IMR-90 (cell line): ENCODE measurements at regions not wholly inside any gene's neighbourhood (a gene's known extent, or its start where the extent isn't known, plus 50 kb on each side); places are given as distances from the start of the nearest gene placed in this dataset.
A peak's percentile ranks its signal among the peaks of the same experiment; 100 is the strongest.

Experiments used
- ATAC-seq: fragments of 200-7000 bp; cut with Tn5 transposase; 2 replicates; pipeline ENCODE4 v1.9.1; 2020; ENCODE audit warnings: low read depth, mild to moderate bottlenecking, moderate library complexity
- BruUV-seq: library from RNA; stranded (reverse); fragments of 400-500 nt; replicated peaks from 2 replicates; lab custom pipeline; 2021; lab: Mats Ljungman, UMichigan
- CTCF ChIA-PET: fragments of 300-600 bp; formaldehyde crosslinking; extraction: SDS; loops from one replicate; lab custom pipeline; 2021; ENCODE audit warnings: antibody characterized with exemption; lab: Yijun Ruan, JAX
- POLR2A ChIA-PET: fragments of 300-600 bp; sonication (Branson Sonifier 250); formaldehyde crosslinking; loops from one replicate; lab custom pipeline; 2022; ENCODE audit warnings: antibody characterized with exemption; ENCODE audit not compliant: unreplicated experiment; lab: Charles Lee
- DNase-seq: peaks from one replicate; pipeline ENCODE4 v3.0.0; 2013
- H2AFZ ChIP-seq: replicated peaks from 2 replicates; pipeline ENCODE3; 2013; ENCODE audit warnings: low read length, mild to moderate bottlenecking; ENCODE audit not compliant: poor library complexity
- H2AK5ac ChIP-seq: 2 replicates; pipeline ENCODE4 v1.6.1; 2013; ENCODE audit warnings: low read depth, low read length, inconsistent platforms
- H2AK9ac ChIP-seq: replicated peaks from 2 replicates; pipeline ENCODE3; 2013; ENCODE audit warnings: mild to moderate bottlenecking, low read depth, low read length, moderate library complexity; ENCODE audit not compliant: poor library complexity
- H2BK120ac ChIP-seq: 2 replicates; pipeline ENCODE4 v1.6.1; 2013; ENCODE audit warnings: low read depth, low read length, inconsistent platforms
- H2BK15ac ChIP-seq: 3 replicates; pipeline ENCODE4 v1.6.1; 2013; ENCODE audit warnings: low read depth, low read length, inconsistent platforms
- H2BK20ac ChIP-seq: 2 replicates; pipeline ENCODE4 v1.6.1; 2013; ENCODE audit warnings: low read depth, mild to moderate bottlenecking, inconsistent platforms, low read length, moderate library complexity
- H2BK5ac ChIP-seq: 2 replicates; pipeline ENCODE4 v1.6.1; 2013; ENCODE audit warnings: mild to moderate bottlenecking, low read depth, low read length, inconsistent platforms; ENCODE audit not compliant: poor library complexity, severe bottlenecking
- H3K14ac ChIP-seq: replicated peaks from 2 replicates; pipeline ENCODE4 v1.6.1; 2013; ENCODE audit warnings: low read depth, low read length, inconsistent platforms
- H3K18ac ChIP-seq: 2 replicates; pipeline ENCODE4 v1.6.1; 2013; ENCODE audit warnings: low read depth, low read length, control low read depth
- H3K23ac ChIP-seq: 2 replicates; pipeline ENCODE4 v1.6.1; 2013; ENCODE audit warnings: low read depth, low read length, inconsistent platforms
- H3K27ac ChIP-seq: 2 replicates; pipeline ENCODE4 v1.5.1; 2013; ENCODE audit warnings: mild to moderate bottlenecking, control low read depth, low read length; ENCODE audit not compliant: insufficient read depth
- H3K27me3 ChIP-seq: 2 replicates; pipeline ENCODE4 v1.6.1; 2013; ENCODE audit warnings: low read length; ENCODE audit not compliant: control insufficient read depth, insufficient read depth
- H3K36me3 ChIP-seq: 2 replicates; pipeline ENCODE4 v1.6.1; 2013; ENCODE audit warnings: low read length, mixed read lengths; ENCODE audit not compliant: control insufficient read depth, insufficient read depth
- H3K4ac ChIP-seq: 2 replicates; pipeline ENCODE4 v1.6.1; 2013; ENCODE audit warnings: low read depth, low read length, inconsistent platforms
- H3K4me1 ChIP-seq: 2 replicates; pipeline ENCODE4 v1.6.1; 2013; ENCODE audit warnings: low read length, mixed read lengths; ENCODE audit not compliant: control insufficient read depth, insufficient read depth
- H3K4me2 ChIP-seq: 2 replicates; pipeline ENCODE4 v1.6.1; 2013; ENCODE audit warnings: low read depth, mild to moderate bottlenecking, control low read depth, low read length, moderate library complexity
- H3K4me3 ChIP-seq: 2 replicates; pipeline ENCODE4 v1.5.1; 2013; ENCODE audit warnings: low read depth, mild to moderate bottlenecking, control low read depth, low read length, moderate library complexity; ENCODE audit not compliant: insufficient read depth
- H3K56ac ChIP-seq: 2 replicates; pipeline ENCODE4 v1.6.1; 2013; ENCODE audit warnings: low read length, inconsistent platforms; ENCODE audit not compliant: insufficient read depth; ENCODE audit errors: extremely low read depth
- H3K79me1 ChIP-seq, 2 experiments: 2 replicates each; pipeline ENCODE4 v1.6.1; 2013; ENCODE audit warnings: low read length in 2 of 2, inconsistent platforms in 1 of 2, low read depth in 1 of 2
- H3K9ac ChIP-seq: 2 replicates; pipeline ENCODE4 v1.6.1; 2013; ENCODE audit warnings: low read depth, low read length, control low read depth
- H3K9me1 ChIP-seq: 2 replicates; pipeline ENCODE4 v1.6.1; 2013; ENCODE audit warnings: low read length, inconsistent platforms; ENCODE audit not compliant: insufficient read depth
- H3K9me3 ChIP-seq: 2 replicates; pipeline ENCODE4 v1.6.1; 2013; ENCODE audit warnings: low read length; ENCODE audit not compliant: control insufficient read depth, insufficient read depth
- H4K20me1 ChIP-seq: 2 replicates; pipeline ENCODE4 v1.6.1; 2013; ENCODE audit warnings: low read length, inconsistent platforms; ENCODE audit not compliant: insufficient read depth
- H4K5ac ChIP-seq: 2 replicates; pipeline ENCODE4 v1.6.1; 2013; ENCODE audit warnings: mild to moderate bottlenecking, low read depth, low read length, control low read depth
- H4K8ac ChIP-seq, 2 experiments: 2 replicates each; pipeline ENCODE4 v1.6.1; 2013; ENCODE audit warnings: low read depth in 2 of 2, low read length in 2 of 2, control low read depth in 1 of 2, inconsistent platforms in 1 of 2
- H4K91ac ChIP-seq: 2 replicates; pipeline ENCODE4 v1.6.1; 2013; ENCODE audit warnings: low read depth, low read length, inconsistent platforms; ENCODE audit not compliant: insufficient read depth
- BHLHE40 ChIP-seq: fragments of 150-350 bp; IDR thresholded peaks from 2 replicates; pipeline ENCODE4 v1.6.1; 2016; ENCODE audit warnings: mild to moderate bottlenecking, low read depth, low read length
- CEBPB ChIP-seq: IDR thresholded peaks from 2 replicates; pipeline ENCODE4 v1.6.1; 2012; ENCODE audit warnings: low read depth, low read length, improper control_type of control experiment
- CHD1 ChIP-seq: IDR thresholded peaks from 2 replicates; pipeline ENCODE4 v1.6.1; 2012; ENCODE audit warnings: low read depth, low read length, improper control_type of control experiment
- CTCF ChIP-seq: conservative IDR thresholded peaks from 2 replicates; pipeline ENCODE4 v1.5.1; 2012; ENCODE audit warnings: mild to moderate bottlenecking, low read depth, low read length, improper control_type of control experiment
- ELK1 ChIP-seq: fragments of 150-350 bp; IDR thresholded peaks from 2 replicates; pipeline ENCODE4 v1.6.1; 2016; ENCODE audit warnings: low read depth, mild to moderate bottlenecking, low read length, moderate library complexity, borderline replicate concordance
- FOS ChIP-seq: fragments of 150-350 bp; IDR thresholded peaks from 2 replicates; pipeline ENCODE4 v1.6.1; 2016; ENCODE audit warnings: low read depth, low read length
- MAFK ChIP-seq: IDR thresholded peaks from 2 replicates; pipeline ENCODE4 v1.6.1; 2012; ENCODE audit warnings: low read depth, low read length, improper control_type of control experiment
- MAZ ChIP-seq: IDR thresholded peaks from 2 replicates; pipeline ENCODE4 v1.6.1; 2012; ENCODE audit warnings: low read depth, mild to moderate bottlenecking, low read length, improper control_type of control experiment, moderate library complexity, borderline replicate concordance
- MXI1 ChIP-seq: IDR thresholded peaks from 2 replicates; pipeline ENCODE4 v1.6.1; 2012; ENCODE audit warnings: low read depth, mild to moderate bottlenecking, low read length, moderate library complexity, borderline replicate concordance
- NFE2L2 ChIP-seq: fragments of 150-350 bp; IDR thresholded peaks from 2 replicates; pipeline ENCODE4 v1.6.1; 2016; ENCODE audit warnings: low read depth, mild to moderate bottlenecking, low read length
- POLR2A ChIP-seq: IDR thresholded peaks from 2 replicates; pipeline ENCODE4 v1.6.1; 2012; ENCODE audit warnings: mild to moderate bottlenecking, low read depth, low read length
- RAD21 ChIP-seq: IDR thresholded peaks from 2 replicates; pipeline ENCODE4 v1.6.1; 2012; ENCODE audit warnings: low read length, improper control_type of control experiment
- RCOR1 ChIP-seq: IDR thresholded peaks from 2 replicates; pipeline ENCODE4 v1.6.1; 2012; ENCODE audit warnings: mild to moderate bottlenecking, low read length, improper control_type of control experiment; ENCODE audit not compliant: insufficient replicate concordance
- RFX5 ChIP-seq: IDR thresholded peaks from 2 replicates; pipeline ENCODE4 v1.8.0; 2012; ENCODE audit warnings: low read depth, mild to moderate bottlenecking, low read length, moderate library complexity
- SMC3 ChIP-seq: fragments of 150-350 bp; IDR thresholded peaks from 2 replicates; pipeline ENCODE4 v1.6.1; 2016; ENCODE audit warnings: low read depth, mild to moderate bottlenecking, antibody characterized with exemption, low read length, moderate library complexity
- USF2 ChIP-seq: fragments of 150-350 bp; IDR thresholded peaks from 2 replicates; pipeline ENCODE4 v1.6.1; 2017; ENCODE audit warnings: mild to moderate bottlenecking, antibody characterized with exemption, low read length, low read depth
- dilution Hi-C: fragments of 300-500 bp; cut with HindIII; formaldehyde crosslinking; loops from one replicate; pipeline ENCODE4 v1.14.3; 2018; ENCODE audit warnings: low sequenced_read_pairs; ENCODE audit not compliant: unreplicated experiment
- in situ Hi-C: fragments of 300-500 bp; cut with MboI; formaldehyde crosslinking; loops from 3 replicates; pipeline ENCODE4 v1.14.3; 2019; ENCODE audit warnings: low sequenced_read_pairs, inconsistent platforms, mixed read lengths
- intact Hi-C: fragments of 100-400 bp; cut with micrococcal nuclease; formaldehyde crosslinking; loops from 2 replicates; pipeline ENCODE4 v1.10.0; 2022

- Histone ChIP-seq H4K5ac (no peak overlapping the region), H3K4me3 (no peak overlapping the region), H4K20me1 (no peaks in the 10 kb centered on the region), H2BK15ac (peak overlapping the region; percentile 66; the same call in 2 of the 3 replicates), H3K36me3 (no peaks in the 10 kb centered on the region), H3K9me1 (peaks cover 5% of the 10 kb centered on the region; the same call in 1 of the 2 replicates), H3K18ac (no peak overlapping the region), H2AK9ac (no peak overlapping the region), H3K9ac (no peak overlapping the region), H3K4me1 (peaks cover 25% of the 10 kb centered on the region), H3K4me2 (no peak overlapping the region), H2BK20ac (peak overlapping the region; percentile 71; the same call in 1 of the 2 replicates), H3K56ac (no peak overlapping the region), H3K9me3 (no peaks in the 10 kb centered on the region), H3K79me1 (no peaks in the 10 kb centered on the region), H3K27me3 (peaks cover 6% of the 10 kb centered on the region; the same call in 1 of the 2 replicates), H3K27ac (no peak overlapping the region), H2AFZ (no peak overlapping the region), H4K8ac (no peak overlapping the region; a peak in 1 of 4 replicates), H3K4ac (peak overlapping the region; percentile 22), H3K14ac (0 out of 2 replicates have a peak overlapping the region, but pooled peaks have one; percentile 31), H2BK120ac (peak overlapping the region; percentile 44; the same call in 1 of the 2 replicates), H3K23ac (no peak overlapping the region), H2AK5ac (peak overlapping the region; percentile 57; the same call in 1 of the 2 replicates), H4K91ac (peak overlapping the region; percentile 9; the same call in 1 of the 2 replicates), H2BK5ac (no peak overlapping the region)
- TF ChIP-seq MAFK, result no peak
- no peak for TF ChIP-seq SMC3
- TF ChIP-seq BHLHE40, result no peak
- no peak for TF ChIP-seq FOS
- TF ChIP-seq CTCF, result no peak
- no peak for TF ChIP-seq POLR2A
- TF ChIP-seq MXI1, result no peak
- no peak for TF ChIP-seq RCOR1
- TF ChIP-seq RFX5, result no peak
- TF ChIP-seq ELK1, result no peak
- no peak for TF ChIP-seq CHD1
- no peak for TF ChIP-seq RAD21
- TF ChIP-seq NFE2L2, result no peak
- TF ChIP-seq MAZ, result no peak
- TF ChIP-seq CEBPB, result no peak
- no peak for TF ChIP-seq USF2
- ChIA-PET CTCF (no interaction called here), POLR2A (interaction anchor here (1.1 kb wide), 1 partner anchor 8 kb away, joined by 3 read pairs; no protein-coding TSS in a partner anchor)
- BruUV-seq, result no TSS peak
- DNase-seq, result no peak
- in situ Hi-C loops, result no loop called here
- dilution Hi-C loops, result no loop called here
- no peak for ATAC-seq
- intact Hi-C loops, result loop anchor here (5.0 kb wide), 1 partner anchor 123 kb away; no protein-coding TSS in a partner anchor
These were observed 181.0 kb upstream of the GLI2 start for GRCh38 chr2:120554625-120555032.
